ENCODE measurements at regions not wholly inside any gene's neighbourhood (a gene's known extent, or its start where the extent isn't known, plus 50 kb on each side); places are given as distances from the start of the nearest gene placed in this dataset.

GRCh38 chr5:43874772-43875171 lies 271.8 kb downstream of the NNT start (continued):
- TF ChIP-seq ZNF239 (CRISPR knock-in tag; IDR thresholded peaks at IDR 0.05): peak; percentile 39

- Histone ChIP-seq H3K79me2 (ENCODE audit: control insufficient read depth, insufficient read depth, low read length) (no peaks in the 10 kb centered on the region), H3K9ac (ENCODE audit: insufficient read depth in 1 of 2, low read depth in 2 of 2, low read length in 2 of 2) (no peak overlapping the region), H2AFZ (ENCODE audit: low read depth, low read length) (no peak overlapping the region), H3K4me3 (no peak overlapping the region), H3K27ac (ENCODE audit: extremely low read depth, low read depth, low read length) (no peak overlapping the region), H3K4me1 (replicated peaks in 1 of 2; ENCODE audit: control insufficient read depth in 2 of 2, insufficient read depth in 2 of 2, low read length in 2 of 2) (no peaks in the 10 kb centered on the region), H3K4me2 (ENCODE audit: insufficient read depth, low read length) (no peak overlapping the region), H3K9me3 (replicated peaks; ENCODE audit: control insufficient read depth, insufficient read depth, low read depth, low read length) (no peaks in the 10 kb centered on the region), H4K20me1 (replicated peaks; ENCODE audit: control insufficient read depth, insufficient read depth, low read length) (no peaks in the 10 kb centered on the region), H3K27me3 (ENCODE audit: control insufficient read depth in 2 of 2, insufficient read depth in 2 of 2, low read length in 2 of 2) (no peaks in the 10 kb centered on the region), H3K9me1 (ENCODE audit: control insufficient read depth, insufficient read depth, low read length) (no peaks in the 10 kb centered on the region), H3K36me3 (ENCODE audit: control insufficient read depth, insufficient read depth, low read length) (no peaks in the 10 kb centered on the region)
- no TSS peak for BruUV-seq (replicated peaks)
- WGBS (ENCODE audit: insufficient coverage, low coverage, missing lambda C conversion rate): 0% methylated on average over 1 of the region's 1 CpG
- ATAC-seq (no peak), DNase-seq (ENCODE audit: extremely low read depth in 1 of 4, low spot score in 3 of 4) (no peak), FAIRE-seq (no peak)
- ChIA-PET POLR2A (no interaction called here), CTCF (ENCODE audit: low intra/inter-chr PET ratio) (no interaction called here)
- in situ Hi-C loops (cut with MboI): no loop called here
- intact Hi-C loops (cut with micrococcal nuclease): no loop called here
- no peak for TF ChIP-seq E4F1 (CRISPR knock-in tag; IDR thresholded peaks at IDR 0.05; ENCODE audit: borderline replicate concordance)
- TF ChIP-seq NEUROD1 (IDR thresholded peaks at IDR 0.05; ENCODE audit: borderline replicate concordance, low read depth, low read length, partially characterized antibody): no peak
- TF ChIP-seq ADNP (tag; IDR thresholded peaks at IDR 0.05): no peak
- no peak for TF ChIP-seq EP400 (IDR thresholded peaks at IDR 0.05)
- TF ChIP-seq C11orf30 (IDR thresholded peaks at IDR 0.05; ENCODE audit: low read depth): no peak
- TF ChIP-seq TAL1 (IDR thresholded peaks at IDR 0.05): no peak
- no peak for TF ChIP-seq RFX5 (IDR thresholded peaks at IDR 0.05; ENCODE audit: low read depth, low read length)
- TF ChIP-seq CREM (IDR thresholded peaks at IDR 0.05; ENCODE audit: low read depth): no peak
- TF ChIP-seq EWSR1 (IDR thresholded peaks at IDR 0.05; ENCODE audit: borderline replicate concordance, low read depth, partially characterized antibody): no peak
- no peak for TF ChIP-seq NONO (IDR thresholded peaks at IDR 0.05; ENCODE audit: low read depth in 2 of 2, low read length in 1 of 2)
These were observed 270.8 kb downstream of the NNT start for GRCh38 chr5:43873791-43874190.
